H1 (cell line): ENCODE measurements at regions not wholly inside any gene's neighbourhood (a gene's known extent, or its start where the extent isn't known, plus 50 kb on each side); places are given as distances from the start of the nearest gene placed in this dataset.

Experiments
- CTCF ChIA-PET: fragments of 300-600 bp; sonication (Branson Sonifier 250); formaldehyde crosslinking; loops from one replicate; lab custom pipeline; 2021; ENCODE audit not compliant: partially characterized antibody; lab: Charles Lee
- POLR2A ChIA-PET: fragments of 300-600 bp; sonication (Branson Sonifier 250); formaldehyde crosslinking; loops from one replicate; lab custom pipeline; 2021; ENCODE audit warnings: inconsistent platforms; ENCODE audit not compliant: partially characterized antibody; lab: Charles Lee
- DNase-seq, 2 experiments: peaks; one replicate each; pipeline versions ENCODE4 v3.0.0 to v3.0.0-alpha.2; 2010 to 2022; ENCODE audit warnings: low spot score in 2 of 2, low read depth in 1 of 2, mixed read lengths in 1 of 2
- FAIRE-seq: peaks from 2 replicates; lab custom pipeline; 2011; peaks lifted over from hg19 to GRCh38; lab: Jason Lieb, UNC
- H2AFZ ChIP-seq: 2 replicates; pipeline ENCODE4 v1.8.1; 2012; ENCODE audit warnings: low read length, inconsistent platforms
- H2AK5ac ChIP-seq: 2 replicates; pipeline ENCODE4 v1.6.1; 2013; ENCODE audit warnings: low read depth, low read length
- H2BK120ac ChIP-seq: replicated peaks from 2 replicates; pipeline ENCODE3; 2013; ENCODE audit warnings: low read depth, low read length, inconsistent platforms
- H2BK12ac ChIP-seq: 2 replicates; pipeline ENCODE4 v1.6.1; 2013; ENCODE audit warnings: low read depth, low read length
- H2BK15ac ChIP-seq: 2 replicates; pipeline ENCODE4 v1.6.1; 2013; ENCODE audit warnings: low read length
- H2BK20ac ChIP-seq: 2 replicates; pipeline ENCODE4 v1.6.1; 2013; ENCODE audit warnings: low read length
- H2BK5ac ChIP-seq: 2 replicates; pipeline ENCODE4 v1.6.1; 2013; ENCODE audit warnings: low read depth, low read length
- H3K14ac ChIP-seq: 2 replicates; pipeline ENCODE4 v1.6.1; 2013; ENCODE audit warnings: inconsistent platforms; ENCODE audit not compliant: insufficient read length
- H3K18ac ChIP-seq: 2 replicates; pipeline ENCODE4 v1.6.1; 2013; ENCODE audit warnings: low read length; ENCODE audit errors: extremely low read depth
- H3K23ac ChIP-seq: 2 replicates; pipeline ENCODE4 v1.6.1; 2013; ENCODE audit warnings: inconsistent platforms; ENCODE audit not compliant: insufficient read length
- H3K23me2 ChIP-seq: 2 replicates; pipeline ENCODE4 v1.6.1; 2013; ENCODE audit warnings: low read depth, low read length
- H3K27ac ChIP-seq: 2 replicates; pipeline ENCODE4 v1.6.1; 2011; ENCODE audit warnings: low read depth, low read length, inconsistent platforms
- H3K27me3 ChIP-seq, 4 experiments: replicated peaks in 1 of 4; 1 replicate in 1 of 4; 2 replicates in 3 of 4; pipeline versions ENCODE4 v1.6.1 to v1.8.1; 2011 to 2013; ENCODE audit warnings: low read length in 3 of 4, mild to moderate bottlenecking in 3 of 4, inconsistent platforms in 2 of 4, mixed read lengths in 2 of 4, moderate library complexity in 1 of 4; ENCODE audit not compliant: control insufficient read depth in 3 of 4, insufficient read depth in 3 of 4; ENCODE audit errors: extremely low read depth in 1 of 4
- H3K36me3 ChIP-seq, 4 experiments: 2 replicates each; pipeline versions ENCODE4 v1.6.1 to v1.8.1; 2011 to 2013; ENCODE audit warnings: mild to moderate bottlenecking in 4 of 4, low read length in 3 of 4, moderate library complexity in 2 of 4, control low read depth in 1 of 4, inconsistent platforms in 1 of 4; ENCODE audit not compliant: insufficient read depth in 4 of 4, control insufficient read depth in 2 of 4
- H3K4ac ChIP-seq: replicated peaks from 2 replicates; pipeline ENCODE3; 2013; ENCODE audit warnings: low read length, low read depth, mixed read lengths, inconsistent platforms; ENCODE audit not compliant: insufficient read length
- H3K4me1 ChIP-seq, 4 experiments: replicated peaks in 1 of 4; 1 replicate in 1 of 4; 2 replicates in 3 of 4; pipeline versions ENCODE4 v1.6.1 to v1.8.1; 2011 to 2013; ENCODE audit warnings: low read length in 3 of 4, inconsistent platforms in 2 of 4, mixed read lengths in 1 of 4; ENCODE audit not compliant: insufficient read depth in 4 of 4, control insufficient read depth in 3 of 4
- H3K4me2 ChIP-seq, 2 experiments: 2 replicates each; pipeline versions ENCODE4 v1.6.1 to v1.8.1; 2011 to 2013; ENCODE audit warnings: low read depth in 2 of 2, low read length in 2 of 2, control low read depth in 1 of 2, inconsistent platforms in 1 of 2, mild to moderate bottlenecking in 1 of 2; ENCODE audit not compliant: insufficient read depth in 1 of 2
- H3K4me3 ChIP-seq, 4 experiments: fragments of 200-600, 300-600 bp in 1 of 4; sonication (generic), shearing (Covaris generic), sonication (Bioruptor Twin) in 1 of 4; 2 replicates each; pipeline versions ENCODE4 v1.5.1 to v1.8.1; 2011 to 2016; ENCODE audit warnings: low read length in 4 of 4, low read depth in 3 of 4, control low read depth in 2 of 4, inconsistent platforms in 2 of 4, mild to moderate bottlenecking in 2 of 4, mixed read lengths in 1 of 4, moderate library complexity in 1 of 4; ENCODE audit not compliant: insufficient read depth in 2 of 4; ENCODE audit errors: extremely low read depth in 1 of 4
- H3K56ac ChIP-seq: replicated peaks from 2 replicates; pipeline ENCODE3; 2013; ENCODE audit warnings: low read depth, mild to moderate bottlenecking, mixed read lengths, low read length, inconsistent platforms; ENCODE audit not compliant: insufficient read length
- H3K79me1 ChIP-seq: 2 replicates; pipeline ENCODE4 v1.6.1; 2013; ENCODE audit warnings: low read depth, low read length, control low read depth
- H3K79me2 ChIP-seq, 2 experiments: 2 replicates each; pipeline versions ENCODE4 v1.6.1 to v1.8.1; 2012 to 2013; ENCODE audit warnings: low read length in 2 of 2, mild to moderate bottlenecking in 2 of 2, inconsistent platforms in 1 of 2; ENCODE audit not compliant: insufficient read depth in 2 of 2, control insufficient read depth in 1 of 2
- H3K9ac ChIP-seq, 4 experiments: replicated peaks in 1 of 4; 1 replicate in 1 of 4; 2 replicates in 3 of 4; pipeline versions ENCODE4 v1.6.1 to v1.8.1; 2011 to 2013; ENCODE audit warnings: low read depth in 3 of 4, low read length in 3 of 4, control low read depth in 2 of 4, mild to moderate bottlenecking in 2 of 4, moderate library complexity in 2 of 4, inconsistent platforms in 1 of 4; ENCODE audit errors: extremely low read depth in 1 of 4
- H3K9me3 ChIP-seq, 2 experiments: 2 replicates each; pipeline versions ENCODE4 v1.6.1 to v1.8.1; 2012 to 2013; ENCODE audit warnings: mild to moderate bottlenecking in 2 of 2, moderate library complexity in 2 of 2, control low read depth in 1 of 2, inconsistent platforms in 1 of 2, low read depth in 1 of 2, low read length in 1 of 2, mixed read lengths in 1 of 2; ENCODE audit not compliant: insufficient read depth in 2 of 2
- H4K20me1 ChIP-seq, 2 experiments: replicated peaks in 1 of 2; 2 replicates each; pipeline versions ENCODE3 to v1.8.1; 2011 to 2013; ENCODE audit warnings: inconsistent platforms in 2 of 2, low read length in 2 of 2, mild to moderate bottlenecking in 1 of 2; ENCODE audit not compliant: insufficient read depth in 2 of 2, control insufficient read depth in 1 of 2
- H4K5ac ChIP-seq: 2 replicates; pipeline ENCODE4 v1.6.1; 2013; ENCODE audit warnings: low read length, low read depth, mixed read lengths, inconsistent platforms; ENCODE audit not compliant: insufficient read length
- H4K8ac ChIP-seq: 2 replicates; pipeline ENCODE4 v1.8.0; 2013; ENCODE audit warnings: mild to moderate bottlenecking, moderate library complexity, low read length, inconsistent platforms; ENCODE audit not compliant: insufficient read depth; ENCODE audit errors: extremely low read depth
- H4K91ac ChIP-seq: replicated peaks from 2 replicates; pipeline ENCODE3; 2013; ENCODE audit warnings: low read length, mixed read lengths, inconsistent platforms; ENCODE audit not compliant: insufficient read length
- ASH2L ChIP-seq: fragments of 200-600, 300-600 bp; sonication (generic); IDR thresholded peaks from one replicate; pipeline ENCODE4 v1.7.1; 2017; ENCODE audit warnings: low read length
- EZH2 ChIP-seq: fragments of 200-600 bp; sonication (generic); IDR thresholded peaks from 2 replicates; pipeline ENCODE4 v1.7.1; 2012; ENCODE audit warnings: low read depth, mild to moderate bottlenecking, moderate library complexity, low read length, inconsistent platforms; ENCODE audit not compliant: severe bottlenecking
- JUN ChIP-seq: IDR thresholded peaks from 2 replicates; pipeline ENCODE4 v1.6.1; 2011; ENCODE audit warnings: low read depth, mild to moderate bottlenecking, improper control_type of control experiment, low read length
- MAFK ChIP-seq: IDR thresholded peaks from 2 replicates; pipeline ENCODE4 v1.6.1; 2012; ENCODE audit warnings: low read depth, mild to moderate bottlenecking, improper control_type of control experiment, low read length
- NRF1 ChIP-seq: IDR thresholded peaks from 2 replicates; pipeline ENCODE4 v1.6.1; 2011; ENCODE audit warnings: mild to moderate bottlenecking, low read depth, low read length, improper control_type of control experiment
- TAF7 ChIP-seq: optimal IDR thresholded peaks from 2 replicates; pipeline ENCODE3; 2011; ENCODE audit warnings: low read depth, mild to moderate bottlenecking, inconsistent platforms, low read length, moderate library complexity, borderline replicate concordance
- USF2 ChIP-seq: IDR thresholded peaks from 2 replicates; pipeline ENCODE4 v1.6.1; 2011; ENCODE audit warnings: low read length, improper control_type of control experiment

DNA sequence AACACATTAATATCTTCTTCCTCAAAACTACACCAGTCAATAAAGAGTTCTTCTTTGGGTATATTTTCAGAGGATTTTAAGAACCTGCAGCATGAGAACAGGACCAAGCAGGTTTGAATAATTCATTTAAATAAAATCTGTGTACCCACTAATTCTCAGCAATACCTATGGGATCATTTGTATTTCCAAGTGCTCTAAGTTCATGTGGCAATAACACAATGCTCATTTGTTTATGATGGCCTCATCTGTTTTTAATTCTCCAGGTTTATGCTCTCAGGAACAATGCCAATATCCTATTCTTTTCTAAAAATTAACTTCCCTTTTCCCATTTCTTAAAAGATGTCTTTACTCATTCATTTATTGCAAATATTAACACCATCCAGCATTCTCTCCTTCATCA lies 264.7 kb downstream of the METTL4 start:
- Histone ChIP-seq H3K79me1 (no peaks in the 10 kb centered on the region), H3K4ac (no peak overlapping the region)
- CTCF ChIA-PET = no interaction called here

More for the DNA sequence above, 264.7 kb downstream of the METTL4 start:
- DNase-seq (no peak), FAIRE-seq (no peak)
- Histone ChIP-seq H2BK120ac (no peak overlapping the region), H2BK12ac (no peak overlapping the region), H3K36me3 (no peaks in the 10 kb centered on the region), H3K56ac (no peak overlapping the region), H3K4me3 (no peak overlapping the region), H3K14ac (no peak overlapping the region), H3K23me2 (no peaks in the 10 kb centered on the region), H4K8ac (no peak overlapping the region), H4K20me1 (no peaks in the 10 kb centered on the region), H2BK20ac (no peak overlapping the region), H3K18ac (no peak overlapping the region), H2AFZ (no peak overlapping the region), H3K27me3 (no peaks in the 10 kb centered on the region), H3K79me2 (no peaks in the 10 kb centered on the region), H3K27ac (no peak overlapping the region), H2BK15ac (no peak overlapping the region), H2AK5ac (no peak overlapping the region), H3K4me2 (no peak overlapping the region), H3K23ac (no peak overlapping the region), H3K9me3 (no peaks in the 10 kb centered on the region), H4K5ac (no peak overlapping the region), H3K9ac (no peak overlapping the region), H4K91ac (no peak overlapping the region), H2BK5ac (no peak overlapping the region), H3K4me1 (no peaks in the 10 kb centered on the region)
- TF ChIP-seq NRF1 = no peak
- TF ChIP-seq USF2 = no peak
- TF ChIP-seq TAF7 = no peak
- TF ChIP-seq JUN = no peak
- TF ChIP-seq EZH2 = no peak
- TF ChIP-seq MAFK = no peak
- TF ChIP-seq ASH2L = no peak
- POLR2A ChIA-PET = no interaction called here
